Lower leg skin (tissue), 3 donors: ENCODE measurements at regions not wholly inside any gene's neighbourhood (a gene's known extent, or its start where the extent isn't known, plus 50 kb on each side); places are given as distances from the start of the nearest gene placed in this dataset.

Experiments used
- POLR2A ChIP-seq, 2 donors: fragments of 450-650 bp; IDR thresholded peaks; one replicate each; pipeline ENCODE4 v1.6.1; 2016 to 2017; ENCODE audit warnings: antibody characterized with exemption in 2 of 2, mild to moderate bottlenecking in 1 of 2, moderate library complexity in 1 of 2
- TF ChIP-seq, protein P1 (sequence below), 3 donors: fragments of 450-650 bp; IDR thresholded peaks; one replicate each; pipeline ENCODE4 v1.5.1; 2016; ENCODE audit warnings: antibody characterized with exemption in 3 of 3, mild to moderate bottlenecking in 3 of 3, moderate library complexity in 2 of 3

- TF ChIP-seq, protein P1, sequence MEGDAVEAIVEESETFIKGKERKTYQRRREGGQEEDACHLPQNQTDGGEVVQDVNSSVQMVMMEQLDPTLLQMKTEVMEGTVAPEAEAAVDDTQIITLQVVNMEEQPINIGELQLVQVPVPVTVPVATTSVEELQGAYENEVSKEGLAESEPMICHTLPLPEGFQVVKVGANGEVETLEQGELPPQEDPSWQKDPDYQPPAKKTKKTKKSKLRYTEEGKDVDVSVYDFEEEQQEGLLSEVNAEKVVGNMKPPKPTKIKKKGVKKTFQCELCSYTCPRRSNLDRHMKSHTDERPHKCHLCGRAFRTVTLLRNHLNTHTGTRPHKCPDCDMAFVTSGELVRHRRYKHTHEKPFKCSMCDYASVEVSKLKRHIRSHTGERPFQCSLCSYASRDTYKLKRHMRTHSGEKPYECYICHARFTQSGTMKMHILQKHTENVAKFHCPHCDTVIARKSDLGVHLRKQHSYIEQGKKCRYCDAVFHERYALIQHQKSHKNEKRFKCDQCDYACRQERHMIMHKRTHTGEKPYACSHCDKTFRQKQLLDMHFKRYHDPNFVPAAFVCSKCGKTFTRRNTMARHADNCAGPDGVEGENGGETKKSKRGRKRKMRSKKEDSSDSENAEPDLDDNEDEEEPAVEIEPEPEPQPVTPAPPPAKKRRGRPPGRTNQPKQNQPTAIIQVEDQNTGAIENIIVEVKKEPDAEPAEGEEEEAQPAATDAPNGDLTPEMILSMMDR (IDR thresholded peaks at IDR 0.05) = no peak
- no peak for TF ChIP-seq POLR2A (IDR thresholded peaks at IDR 0.05)
Measured at GRCh38 chr10:59558066-59558465, 151.6 kb downstream of the SLC16A9 start.
